ENCODE measurements at regions not wholly inside any gene's neighbourhood (a gene's known extent, or its start where the extent isn't known, plus 50 kb on each side); places are given as distances from the start of the nearest gene placed in this dataset.

GRCh38 chr10:125281091-125281490 lies 120.7 kb upstream of the CTBP2 start:
- CTCF ChIA-PET, result no interaction called here
- no peaks in the 10 kb centered on the region for H3K4me1 Mint-ChIP-seq
- H3K27ac Mint-ChIP-seq, result no peak overlapping the region
- H3K27me3 Mint-ChIP-seq, result no peaks in the 10 kb centered on the region
- no peaks in the 10 kb centered on the region for H3K9me3 Mint-ChIP-seq
- H3K36me3 Mint-ChIP-seq, result no peaks in the 10 kb centered on the region
- DNase-seq, result no peak
- no peak overlapping the region for H3K4me3 Mint-ChIP-seq

- Mint-ChIP-seq H3K4me1 (no peaks in the 10 kb centered on the region), H3K36me3 (no peaks in the 10 kb centered on the region), H3K4me3 (no peak overlapping the region), H3K27ac (no peak overlapping the region), H3K9me3 (no peaks in the 10 kb centered on the region), H3K27me3 (no peaks in the 10 kb centered on the region)
- CTCF ChIA-PET, result no interaction called here
- DNase-seq, result no peak
These were observed 115.8 kb upstream of the CTBP2 start for GRCh38 chr10:125276133-125276532.

DNA sequence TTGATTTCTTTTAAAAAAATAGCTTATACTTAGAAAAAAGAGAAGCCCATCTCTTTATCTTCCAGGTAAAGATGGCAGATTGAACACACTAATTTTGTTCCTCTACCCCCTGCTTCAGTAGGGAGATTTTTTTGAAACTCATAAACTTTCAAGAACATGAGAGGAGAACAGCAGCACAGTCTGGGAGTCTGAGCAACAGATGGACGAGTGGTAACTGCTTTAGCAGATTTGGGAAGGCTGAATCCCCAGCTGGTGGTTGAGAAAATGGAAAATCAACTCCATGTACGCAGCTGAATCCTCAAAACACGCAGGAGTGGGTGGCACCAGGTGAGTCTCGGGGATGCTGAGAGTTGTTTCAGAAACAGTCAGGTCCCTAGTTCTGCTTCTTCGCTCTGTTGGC lies 114.6 kb upstream of the CTBP2 start:
- H3K27me3 Mint-ChIP-seq, result no peaks in the 10 kb centered on the region

GRCh38 chr10:125273023-125273422 lies 112.7 kb upstream of the CTBP2 start:
- H3K27ac Mint-ChIP-seq, result no peak overlapping the region
- H3K4me3 Mint-ChIP-seq, result no peak overlapping the region
- DNase-seq, result no peak
- no peaks in the 10 kb centered on the region for H3K9me3 Mint-ChIP-seq
- CTCF ChIA-PET, result no interaction called here
- no peaks in the 10 kb centered on the region for H3K27me3 Mint-ChIP-seq
- H3K36me3 Mint-ChIP-seq, result no peaks in the 10 kb centered on the region
- no peaks in the 10 kb centered on the region for H3K4me1 Mint-ChIP-seq

More for the DNA sequence above, 114.6 kb upstream of the CTBP2 start:
- H3K9me3 Mint-ChIP-seq, result no peaks in the 10 kb centered on the region
- CTCF ChIA-PET, result no interaction called here
- no peak overlapping the region for H3K27ac Mint-ChIP-seq
- no peak for DNase-seq
- no peaks in the 10 kb centered on the region for H3K4me1 Mint-ChIP-seq
- H3K4me3 Mint-ChIP-seq, result no peak overlapping the region
- H3K36me3 Mint-ChIP-seq, result no peaks in the 10 kb centered on the region

GRCh38 chr10:125269716-125270115 lies 109.4 kb upstream of the CTBP2 start:
- no peaks in the 10 kb centered on the region for H3K27me3 Mint-ChIP-seq
- H3K4me1 Mint-ChIP-seq, result no peaks in the 10 kb centered on the region
- CTCF ChIA-PET, result no interaction called here
- H3K9me3 Mint-ChIP-seq, result no peaks in the 10 kb centered on the region
- H3K4me3 Mint-ChIP-seq, result no peak overlapping the region
- DNase-seq, result no peak
- no peaks in the 10 kb centered on the region for H3K36me3 Mint-ChIP-seq
- H3K27ac Mint-ChIP-seq, result no peak overlapping the region

DNA sequence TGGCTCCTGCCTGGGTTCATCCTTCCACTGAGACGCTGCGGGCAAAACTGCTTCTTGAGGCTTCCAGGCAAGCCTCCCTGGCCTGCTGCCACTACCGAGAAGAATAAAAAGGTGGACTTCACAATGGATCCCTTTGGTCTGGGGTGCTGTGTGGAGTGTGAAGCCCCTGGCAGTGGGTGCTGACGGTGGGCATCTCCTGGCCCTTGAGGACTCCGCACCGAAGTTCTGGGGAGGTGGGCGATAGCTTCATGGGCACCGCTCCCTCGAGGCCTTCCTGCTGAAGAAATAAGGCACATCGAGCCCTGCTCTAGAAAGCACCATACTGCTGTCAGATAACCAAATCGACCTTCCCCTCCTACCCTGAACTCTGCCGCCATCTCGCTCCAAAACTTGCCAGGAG lies 106.6 kb upstream of the CTBP2 start:
- no peaks in the 10 kb centered on the region for H3K4me1 Mint-ChIP-seq
- no peak overlapping the region for H3K27ac Mint-ChIP-seq
- no peaks in the 10 kb centered on the region for H3K27me3 Mint-ChIP-seq
- H3K4me3 Mint-ChIP-seq, result no peak overlapping the region
- CTCF ChIA-PET, result no interaction called here
- H3K36me3 Mint-ChIP-seq, result no peaks in the 10 kb centered on the region
- no peak for DNase-seq
- H3K9me3 Mint-ChIP-seq, result no peaks in the 10 kb centered on the region

GRCh38 chr10:125266541-125266940 lies 106.2 kb upstream of the CTBP2 start:
- CTCF ChIA-PET, result no interaction called here
- H3K4me1 Mint-ChIP-seq, result no peaks in the 10 kb centered on the region
- H3K27ac Mint-ChIP-seq, result no peak overlapping the region
- H3K27me3 Mint-ChIP-seq, result no peaks in the 10 kb centered on the region
- H3K36me3 Mint-ChIP-seq, result no peaks in the 10 kb centered on the region
- DNase-seq, result no peak
- no peaks in the 10 kb centered on the region for H3K9me3 Mint-ChIP-seq
- no peak overlapping the region for H3K4me3 Mint-ChIP-seq

- Mint-ChIP-seq H3K36me3 (no peaks in the 10 kb centered on the region), H3K4me3 (no peak overlapping the region)
- CTCF ChIA-PET, result no interaction called here
These were observed 105.2 kb upstream of the CTBP2 start for GRCh38 chr10:125265579-125265955.

GRCh38 chr10:125264757-125265578 lies 104.6 kb upstream of the CTBP2 start:
- Mint-ChIP-seq H3K27me3 (no peaks in the 10 kb centered on the region), H3K36me3 (no peaks in the 10 kb centered on the region), H3K9me3 (peaks cover 2% of the 10 kb centered on the region), H3K27ac (peak overlapping the region; percentile 50), H3K4me1 (no peaks in the 10 kb centered on the region), H3K4me3 (no peak overlapping the region)
- no peak for DNase-seq
- CTCF ChIA-PET, result no interaction called here

More at GRCh38 chr10:125265579-125265955, 105.2 kb upstream of the CTBP2 start:
- Mint-ChIP-seq H3K27ac (no peak overlapping the region), H3K27me3 (no peaks in the 10 kb centered on the region), H3K4me1 (no peaks in the 10 kb centered on the region), H3K9me3 (no peaks in the 10 kb centered on the region)
- DNase-seq, result no peak

DNA sequence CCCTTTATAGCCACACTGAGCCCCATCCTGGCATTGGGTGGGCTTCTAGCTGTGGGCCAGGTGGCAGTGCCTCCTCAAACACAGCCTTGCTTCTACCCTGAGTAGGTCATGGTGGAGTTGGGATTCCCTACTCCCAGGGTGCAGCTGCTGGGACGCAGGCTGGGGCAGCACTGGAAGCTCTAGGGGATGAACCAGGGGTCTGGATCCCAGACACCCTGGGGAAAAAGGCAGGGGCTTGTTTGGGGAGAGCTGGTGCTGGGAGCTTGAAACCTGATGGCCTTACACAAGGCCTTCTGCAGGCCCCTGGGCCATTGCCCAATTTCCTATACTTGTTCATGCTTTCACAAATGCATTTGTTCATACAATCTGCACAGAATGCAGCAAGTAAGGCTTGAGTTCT lies 103.7 kb upstream of the CTBP2 start:
- no peak for DNase-seq
- Mint-ChIP-seq H3K27ac (no peak overlapping the region), H3K27me3 (no peaks in the 10 kb centered on the region), H3K36me3 (no peaks in the 10 kb centered on the region), H3K9me3 (peaks cover 2% of the 10 kb centered on the region), H3K4me3 (no peak overlapping the region), H3K4me1 (no peaks in the 10 kb centered on the region)
- CTCF ChIA-PET, result no interaction called here

- Mint-ChIP-seq H3K9me3 (peaks cover 5% of the 10 kb centered on the region), H3K27me3 (no peaks in the 10 kb centered on the region), H3K36me3 (no peaks in the 10 kb centered on the region), H3K27ac (no peak overlapping the region), H3K4me3 (no peak overlapping the region), H3K4me1 (no peaks in the 10 kb centered on the region)
- CTCF ChIA-PET, result no interaction called here
- no peak for DNase-seq
These were observed 103.2 kb upstream of the CTBP2 start for GRCh38 chr10:125263551-125263950.

GRCh38 chr10:125262920-125263319 lies 102.6 kb upstream of the CTBP2 start:
- CTCF ChIA-PET, result no interaction called here
- Mint-ChIP-seq H3K4me3 (no peak overlapping the region), H3K27ac (no peak overlapping the region), H3K27me3 (no peaks in the 10 kb centered on the region), H3K9me3 (peaks cover 5% of the 10 kb centered on the region), H3K36me3 (no peaks in the 10 kb centered on the region), H3K4me1 (no peaks in the 10 kb centered on the region)
- no peak for DNase-seq

- H3K9me3 Mint-ChIP-seq, result peaks cover 5% of the 10 kb centered on the region
- H3K4me1 Mint-ChIP-seq, result no peaks in the 10 kb centered on the region
- DNase-seq, result no peak
- H3K36me3 Mint-ChIP-seq, result no peaks in the 10 kb centered on the region
- no peak overlapping the region for H3K4me3 Mint-ChIP-seq
- H3K27ac Mint-ChIP-seq, result no peak overlapping the region
- H3K27me3 Mint-ChIP-seq, result no peaks in the 10 kb centered on the region
- CTCF ChIA-PET, result no interaction called here
These were observed 102.0 kb upstream of the CTBP2 start for GRCh38 chr10:125262409-125262808.

- no peaks in the 10 kb centered on the region for H3K4me1 Mint-ChIP-seq
- no peaks in the 10 kb centered on the region for H3K27me3 Mint-ChIP-seq
- H3K4me3 Mint-ChIP-seq, result no peak overlapping the region
- H3K36me3 Mint-ChIP-seq, result no peaks in the 10 kb centered on the region
- CTCF ChIA-PET, result no interaction called here
- peaks cover 5% of the 10 kb centered on the region for H3K9me3 Mint-ChIP-seq
- no peak for DNase-seq
- no peak overlapping the region for H3K27ac Mint-ChIP-seq
These were observed 101.3 kb upstream of the CTBP2 start for GRCh38 chr10:125261491-125262186.

DNA sequence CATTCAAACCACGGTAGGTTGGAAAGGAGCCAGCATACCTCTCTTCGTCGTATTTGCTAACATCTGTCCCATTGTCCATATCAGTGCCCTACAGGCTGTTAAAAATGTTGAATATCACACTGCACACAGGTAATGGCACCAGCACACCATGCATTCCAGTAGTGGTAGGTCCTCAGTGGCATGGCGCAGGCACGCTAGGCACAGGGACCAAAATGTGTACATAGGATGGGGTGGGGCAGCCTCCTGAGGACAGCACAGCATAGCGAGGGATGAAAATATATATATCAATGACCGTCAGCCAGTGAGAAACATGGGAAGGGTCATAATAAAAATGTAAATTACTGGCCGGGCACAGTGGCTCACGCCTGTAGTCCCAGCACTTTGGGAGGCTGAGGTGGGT lies 99.9 kb upstream of the CTBP2 start:
- H3K36me3 Mint-ChIP-seq, result no peaks in the 10 kb centered on the region
- peaks cover 7% of the 10 kb centered on the region for H3K9me3 Mint-ChIP-seq
- H3K27me3 Mint-ChIP-seq, result no peaks in the 10 kb centered on the region
- CTCF ChIA-PET, result no interaction called here
- no peak for DNase-seq
- no peak overlapping the region for H3K27ac Mint-ChIP-seq
- H3K4me1 Mint-ChIP-seq, result no peaks in the 10 kb centered on the region
- H3K4me3 Mint-ChIP-seq, result no peak overlapping the region

Data from activated naive CD4-positive, alpha-beta T cell treated with anti-CD3 and anti-CD28 coated beads, Interleukin-2, amount 10 ng/mL, durations not matched to agents 7 days and 5 days (primary cell).